SK-N-MC (cell line): ENCODE measurements at regions not wholly inside any gene's neighbourhood (a gene's known extent, or its start where the extent isn't known, plus 50 kb on each side); places are given as distances from the start of the nearest gene placed in this dataset.

ENCODE experiments used
- EZH2 ChIP-seq: fragments of 200-600 bp; sonication (generic); IDR thresholded peaks from one replicate; pipeline ENCODE4 v1.6.1; 2017; ENCODE audit warnings: antibody characterized with exemption
- POLR2AphosphoS5 ChIP-seq: IDR thresholded peaks from 2 replicates; pipeline ENCODE4 v1.6.1; 2012; ENCODE audit warnings: mild to moderate bottlenecking, low read depth, low read length, borderline replicate concordance

DNA sequence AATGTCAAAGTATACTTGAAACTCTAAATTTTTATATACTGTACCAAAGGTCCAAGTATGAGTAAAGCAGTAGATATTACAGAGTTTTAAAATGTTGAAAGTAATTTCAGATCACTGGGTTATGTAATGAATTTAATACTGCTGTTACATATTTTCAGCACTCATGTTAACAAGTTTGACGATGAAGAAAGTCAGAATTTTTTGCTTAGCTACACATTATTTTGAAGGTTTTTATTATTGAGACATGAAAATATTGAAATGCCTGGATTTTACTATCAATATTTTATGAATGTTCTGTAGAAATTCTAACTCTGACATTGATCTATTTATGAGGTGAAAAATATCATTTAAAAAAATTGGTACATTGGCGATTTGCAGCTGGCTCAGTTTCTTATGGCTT is 1030.3 kb downstream of the FSCB start:
- TF ChIP-seq POLR2AphosphoS5 (no peak), EZH2 (no peak)
